ENCODE measurements at regions not wholly inside any gene's neighbourhood (a gene's known extent, or its start where the extent isn't known, plus 50 kb on each side); places are given as distances from the start of the nearest gene placed in this dataset.

DNA sequence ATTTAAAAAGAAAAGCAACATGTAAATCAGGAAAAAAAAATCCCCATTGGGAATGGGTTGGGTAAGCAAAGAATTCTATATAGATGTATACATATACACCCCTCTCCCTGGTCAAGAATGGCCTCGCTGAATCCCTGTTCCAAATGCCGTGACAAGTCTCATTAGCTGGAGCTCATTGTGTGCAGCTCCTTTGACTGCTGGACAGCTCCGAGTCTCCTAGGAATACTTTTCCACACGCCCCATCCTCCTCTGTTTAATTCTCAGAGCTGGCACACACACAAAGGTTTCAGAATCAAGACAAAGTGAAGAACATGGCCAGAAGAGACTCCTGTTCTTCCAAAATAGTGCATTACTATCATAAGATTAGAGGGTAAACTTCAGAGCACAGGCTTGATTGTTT, 130.9 kb upstream of the MKLN1 start:
- DNase-seq, result no peak
- Histone ChIP-seq H3K36me3 (replicated peaks; ENCODE audit: insufficient read depth, low read length) (no peaks in the 10 kb centered on the region), H3K9me2 (replicated peaks; ENCODE audit: insufficient read depth, low read length) (no peaks in the 10 kb centered on the region), H3K9me3 (replicated peaks; ENCODE audit: insufficient read depth, low read length) (no peaks in the 10 kb centered on the region), H3K4me2 (ENCODE audit: low read depth, low read length) (no peak overlapping the region), H3K4me3 (ENCODE audit: low read length) (no peak overlapping the region), H3K27ac (ENCODE audit: low read length) (no peak overlapping the region), H2AFZ (ENCODE audit: low read length) (no peak overlapping the region), H4K20me1 (ENCODE audit: insufficient read depth, low read length) (no peaks in the 10 kb centered on the region), H3K27me3 (replicated peaks; ENCODE audit: insufficient read depth, low read length) (no peaks in the 10 kb centered on the region), H3K9ac (ENCODE audit: low read length) (no peak overlapping the region), H3K79me2 (ENCODE audit: low read length) (no peaks in the 10 kb centered on the region), H3K4me1 (ENCODE audit: low read length) (no peaks in the 10 kb centered on the region), H3F3A (ENCODE audit: insufficient read depth, low read length) (no peaks in the 10 kb centered on the region)
- TF ChIP-seq, protein P1, sequence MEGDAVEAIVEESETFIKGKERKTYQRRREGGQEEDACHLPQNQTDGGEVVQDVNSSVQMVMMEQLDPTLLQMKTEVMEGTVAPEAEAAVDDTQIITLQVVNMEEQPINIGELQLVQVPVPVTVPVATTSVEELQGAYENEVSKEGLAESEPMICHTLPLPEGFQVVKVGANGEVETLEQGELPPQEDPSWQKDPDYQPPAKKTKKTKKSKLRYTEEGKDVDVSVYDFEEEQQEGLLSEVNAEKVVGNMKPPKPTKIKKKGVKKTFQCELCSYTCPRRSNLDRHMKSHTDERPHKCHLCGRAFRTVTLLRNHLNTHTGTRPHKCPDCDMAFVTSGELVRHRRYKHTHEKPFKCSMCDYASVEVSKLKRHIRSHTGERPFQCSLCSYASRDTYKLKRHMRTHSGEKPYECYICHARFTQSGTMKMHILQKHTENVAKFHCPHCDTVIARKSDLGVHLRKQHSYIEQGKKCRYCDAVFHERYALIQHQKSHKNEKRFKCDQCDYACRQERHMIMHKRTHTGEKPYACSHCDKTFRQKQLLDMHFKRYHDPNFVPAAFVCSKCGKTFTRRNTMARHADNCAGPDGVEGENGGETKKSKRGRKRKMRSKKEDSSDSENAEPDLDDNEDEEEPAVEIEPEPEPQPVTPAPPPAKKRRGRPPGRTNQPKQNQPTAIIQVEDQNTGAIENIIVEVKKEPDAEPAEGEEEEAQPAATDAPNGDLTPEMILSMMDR (IDR thresholded peaks at IDR 0.05; ENCODE audit: low read length), result no peak
- TF ChIP-seq EZH2 (optimal IDR thresholded peaks at IDR 0.05; ENCODE audit: low read depth, low read length) (no peak), EZH2phosphoT487 (IDR thresholded peaks at IDR 0.05; ENCODE audit: low read length) (no peak)

DNA sequence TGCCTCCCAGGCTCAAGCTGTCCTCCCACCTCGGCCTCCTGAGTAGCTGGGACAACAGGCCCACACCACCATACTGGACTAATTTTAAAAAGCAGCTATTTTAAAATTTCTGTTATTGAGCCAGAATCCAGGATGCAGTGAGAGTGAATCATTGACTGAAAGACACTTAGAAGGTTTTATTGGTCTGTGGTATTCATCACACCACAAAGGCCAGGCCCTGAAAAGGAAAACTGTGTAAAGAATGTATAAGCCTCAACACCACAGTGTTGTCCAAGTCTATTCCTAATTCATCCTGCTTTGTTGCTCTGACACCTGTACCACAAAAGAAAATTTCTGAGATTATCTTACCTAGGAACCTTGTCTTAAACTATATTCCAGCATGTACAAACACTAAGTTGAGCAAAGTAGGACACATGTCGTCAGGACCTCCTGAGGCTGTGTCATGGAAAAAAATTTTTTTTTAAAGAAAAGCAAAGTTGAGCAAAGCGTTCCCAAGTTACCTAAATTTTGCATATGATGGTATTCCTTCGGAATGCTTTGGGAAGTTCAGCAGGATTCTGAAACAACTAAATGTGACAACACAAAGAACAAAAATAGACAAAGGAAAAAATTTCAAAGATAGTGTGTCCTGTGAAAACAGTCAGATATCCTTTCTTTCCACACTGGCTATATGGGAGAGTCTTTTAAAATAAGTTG, 129.6 kb upstream of the MKLN1 start:
- H3F3A ChIP-seq (ENCODE audit: insufficient read depth, low read length), result no peaks in the 10 kb centered on the region
- TF ChIP-seq, protein P1 (IDR thresholded peaks at IDR 0.05; ENCODE audit: low read length), result no peak
- no peak for TF ChIP-seq EZH2 (optimal IDR thresholded peaks at IDR 0.05; ENCODE audit: low read depth, low read length)
- no peak for TF ChIP-seq EZH2phosphoT487 (IDR thresholded peaks at IDR 0.05; ENCODE audit: low read length)
- no peaks in the 10 kb centered on the region for H4K20me1 ChIP-seq (ENCODE audit: insufficient read depth, low read length)
- no peak overlapping the region for H2AFZ ChIP-seq (ENCODE audit: low read length)
- H3K9me2 ChIP-seq (replicated peaks; ENCODE audit: insufficient read depth, low read length), result no peaks in the 10 kb centered on the region
- no peaks in the 10 kb centered on the region for H3K9me3 ChIP-seq (replicated peaks; ENCODE audit: insufficient read depth, low read length)
- no peak overlapping the region for H3K9ac ChIP-seq (ENCODE audit: low read length)
- no peak overlapping the region for H3K4me3 ChIP-seq (ENCODE audit: low read length)
- no peaks in the 10 kb centered on the region for H3K36me3 ChIP-seq (replicated peaks; ENCODE audit: insufficient read depth, low read length)
- H3K27me3 ChIP-seq (replicated peaks; ENCODE audit: insufficient read depth, low read length), result no peaks in the 10 kb centered on the region
- H3K27ac ChIP-seq (ENCODE audit: low read length), result no peak overlapping the region
- no peak for DNase-seq
- no peak overlapping the region for H3K4me2 ChIP-seq (ENCODE audit: low read depth, low read length)
- H3K79me2 ChIP-seq (ENCODE audit: low read length), result no peaks in the 10 kb centered on the region
- no peaks in the 10 kb centered on the region for H3K4me1 ChIP-seq (ENCODE audit: low read length)

DNA sequence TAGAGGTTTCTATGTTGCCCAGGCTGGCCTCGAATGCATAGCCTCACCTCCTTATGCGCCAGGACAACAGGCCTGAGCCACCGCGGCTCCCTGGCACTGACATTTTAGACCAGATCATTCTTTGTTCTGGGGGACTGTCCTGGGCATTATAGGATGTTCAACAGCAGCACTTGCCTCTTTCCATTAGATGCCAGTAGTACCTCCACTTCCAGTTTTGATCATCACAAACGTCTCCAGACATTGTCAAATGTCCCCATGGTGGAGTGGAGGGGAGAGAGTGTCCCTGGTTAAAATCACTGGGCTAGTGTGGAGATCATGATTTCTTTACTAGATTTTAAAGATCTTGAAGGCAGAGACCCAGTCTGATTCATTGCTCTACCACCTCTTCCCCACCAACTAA, 125.2 kb upstream of the MKLN1 start:
- no peaks in the 10 kb centered on the region for H3K9me3 ChIP-seq (replicated peaks; ENCODE audit: insufficient read depth, low read length)
- no peaks in the 10 kb centered on the region for H3F3A ChIP-seq (ENCODE audit: insufficient read depth, low read length)
- no peak for DNase-seq
- no peak overlapping the region for H3K9ac ChIP-seq (ENCODE audit: low read length)
- H2AFZ ChIP-seq (ENCODE audit: low read length), result no peak overlapping the region
- H3K9me2 ChIP-seq (replicated peaks; ENCODE audit: insufficient read depth, low read length), result no peaks in the 10 kb centered on the region
- no peak for TF ChIP-seq EZH2 (optimal IDR thresholded peaks at IDR 0.05; ENCODE audit: low read depth, low read length)
- TF ChIP-seq, protein P1 (IDR thresholded peaks at IDR 0.05; ENCODE audit: low read length), result no peak
- no peak for TF ChIP-seq EZH2phosphoT487 (IDR thresholded peaks at IDR 0.05; ENCODE audit: low read length)
- no peaks in the 10 kb centered on the region for H3K79me2 ChIP-seq (ENCODE audit: low read length)
- no peak overlapping the region for H3K4me3 ChIP-seq (ENCODE audit: low read length)
- no peaks in the 10 kb centered on the region for H3K4me1 ChIP-seq (ENCODE audit: low read length)
- H3K27ac ChIP-seq (ENCODE audit: low read length), result no peak overlapping the region
- H3K4me2 ChIP-seq (ENCODE audit: low read depth, low read length), result no peak overlapping the region
- H3K36me3 ChIP-seq (replicated peaks; ENCODE audit: insufficient read depth, low read length), result no peaks in the 10 kb centered on the region
- no peaks in the 10 kb centered on the region for H4K20me1 ChIP-seq (ENCODE audit: insufficient read depth, low read length)
- no peaks in the 10 kb centered on the region for H3K27me3 ChIP-seq (replicated peaks; ENCODE audit: insufficient read depth, low read length)
